Lower lobe of right lung (tissue), 2 donors: ENCODE measurements at regions not wholly inside any gene's neighbourhood (a gene's known extent, or its start where the extent isn't known, plus 50 kb on each side); places are given as distances from the start of the nearest gene placed in this dataset.

Experiments
- ATAC-seq, 2 donors: fragments of 200-7000 bp; cut with Tn5 transposase; one replicate each; pipeline ENCODE4 v1.9.1; 2020 to 2022; ENCODE audit warnings: mild to moderate bottlenecking in 2 of 2, moderate library complexity in 2 of 2
- DNase-seq: peaks from one replicate; pipeline ENCODE4 v3.0.0-alpha.2; 2020
- H3K27ac ChIP-seq: fragments of 200-600 bp; one replicate; pipeline ENCODE4 v1.8.0; 2022
- H3K27me3 ChIP-seq: fragments of 200-600 bp; one replicate; pipeline ENCODE4 v1.8.0; 2022; ENCODE audit warnings: low read depth
- H3K36me3 ChIP-seq: fragments of 200-600 bp; one replicate; pipeline ENCODE4 v1.8.0; 2022; ENCODE audit warnings: mild to moderate bottlenecking
- H3K4me1 ChIP-seq: fragments of 200-600 bp; one replicate; pipeline ENCODE4 v1.8.0; 2022
- H3K4me3 ChIP-seq: fragments of 200-600 bp; one replicate; pipeline ENCODE4 v1.8.0; 2022; ENCODE audit warnings: mild to moderate bottlenecking
- H3K9me3 ChIP-seq: fragments of 200-600 bp; one replicate; pipeline ENCODE4 v1.8.0; 2022
- intact Hi-C: fragments of 100-400 bp; cut with DNase I; formaldehyde crosslinking; loops from one replicate; pipeline ENCODE4 v1.11.0; 2022
- TF ChIP-seq, protein P1 (sequence below): fragments of 200-600 bp; IDR thresholded peaks from one replicate; pipeline ENCODE4 v1.8.0; 2022; ENCODE audit warnings: antibody characterized with exemption, mild to moderate bottlenecking
- donor health status: DM: no; HTN: yes; CAD: no; lungs with severe emphysema.

DNA sequence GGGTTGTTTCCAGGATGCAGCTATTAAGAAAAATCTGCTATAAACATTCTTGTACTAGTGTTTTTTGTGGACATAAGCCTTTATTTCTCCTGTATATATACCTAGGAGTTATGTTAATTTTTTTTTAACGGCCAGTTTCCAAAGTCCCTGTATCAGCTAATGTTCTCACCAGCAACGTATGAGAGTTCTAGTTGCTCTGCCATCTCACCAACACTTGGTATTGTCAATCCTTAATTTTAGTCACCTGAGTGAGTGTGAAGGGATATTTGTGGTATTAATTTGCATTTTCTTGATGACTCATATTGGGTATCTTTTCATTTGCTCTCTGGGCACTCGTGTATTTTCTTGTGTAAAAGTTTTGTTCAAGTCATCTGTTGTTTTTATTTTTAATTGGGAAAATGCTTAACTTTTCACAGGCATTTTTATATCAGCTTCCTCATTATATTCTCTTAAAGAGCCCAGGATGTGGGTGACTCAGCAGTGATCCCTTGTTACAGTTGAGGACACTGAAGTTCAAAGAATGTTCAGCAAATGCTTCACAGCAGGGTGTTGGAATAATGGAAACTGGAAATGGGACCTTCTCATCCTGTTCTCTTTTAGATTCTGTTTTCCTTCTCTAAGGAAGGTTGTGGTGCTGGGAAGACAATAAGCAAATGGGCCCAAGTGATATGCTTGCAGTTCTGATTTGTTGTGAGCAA, 176.3 kb upstream of the PRNP start:
- Histone ChIP-seq H3K4me1 (no peaks in the 10 kb centered on the region), H3K27ac (no peak overlapping the region), H3K36me3 (no peaks in the 10 kb centered on the region), H3K4me3 (no peak overlapping the region), H3K9me3 (peaks cover 3% of the 10 kb centered on the region), H3K27me3 (no peaks in the 10 kb centered on the region)
- ATAC-seq (no peak), DNase-seq (no peak)
- intact Hi-C loops, result no loop called here
- TF ChIP-seq, protein P1, sequence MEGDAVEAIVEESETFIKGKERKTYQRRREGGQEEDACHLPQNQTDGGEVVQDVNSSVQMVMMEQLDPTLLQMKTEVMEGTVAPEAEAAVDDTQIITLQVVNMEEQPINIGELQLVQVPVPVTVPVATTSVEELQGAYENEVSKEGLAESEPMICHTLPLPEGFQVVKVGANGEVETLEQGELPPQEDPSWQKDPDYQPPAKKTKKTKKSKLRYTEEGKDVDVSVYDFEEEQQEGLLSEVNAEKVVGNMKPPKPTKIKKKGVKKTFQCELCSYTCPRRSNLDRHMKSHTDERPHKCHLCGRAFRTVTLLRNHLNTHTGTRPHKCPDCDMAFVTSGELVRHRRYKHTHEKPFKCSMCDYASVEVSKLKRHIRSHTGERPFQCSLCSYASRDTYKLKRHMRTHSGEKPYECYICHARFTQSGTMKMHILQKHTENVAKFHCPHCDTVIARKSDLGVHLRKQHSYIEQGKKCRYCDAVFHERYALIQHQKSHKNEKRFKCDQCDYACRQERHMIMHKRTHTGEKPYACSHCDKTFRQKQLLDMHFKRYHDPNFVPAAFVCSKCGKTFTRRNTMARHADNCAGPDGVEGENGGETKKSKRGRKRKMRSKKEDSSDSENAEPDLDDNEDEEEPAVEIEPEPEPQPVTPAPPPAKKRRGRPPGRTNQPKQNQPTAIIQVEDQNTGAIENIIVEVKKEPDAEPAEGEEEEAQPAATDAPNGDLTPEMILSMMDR, result no peak

DNA sequence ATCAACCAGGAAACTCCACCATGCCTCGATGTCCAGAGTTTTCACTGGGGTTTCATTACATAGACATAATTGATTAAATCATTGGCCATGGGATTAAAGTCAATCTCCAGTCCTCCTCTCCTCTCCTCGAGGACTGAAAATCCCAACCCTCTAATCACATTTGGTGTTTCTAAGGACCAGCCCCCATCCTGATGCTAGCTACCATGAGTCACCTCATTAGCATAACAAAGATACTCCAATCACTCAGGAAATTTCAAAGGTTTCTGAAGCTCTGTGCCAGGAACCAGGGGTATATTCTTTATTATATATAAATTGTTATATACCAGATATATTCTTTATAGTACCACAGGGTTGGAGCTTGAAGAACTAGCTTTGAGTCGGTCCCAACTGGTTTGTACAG, 177.5 kb upstream of the PRNP start:
- no peak overlapping the region for H3K27ac ChIP-seq
- H3K4me3 ChIP-seq, result no peak overlapping the region
- H3K4me1 ChIP-seq, result no peaks in the 10 kb centered on the region
- no peak for DNase-seq
- no peaks in the 10 kb centered on the region for H3K36me3 ChIP-seq
- TF ChIP-seq, protein P1, result no peak
- no peaks in the 10 kb centered on the region for H3K27me3 ChIP-seq
- ATAC-seq, result no peak
- H3K9me3 ChIP-seq, result peaks cover 3% of the 10 kb centered on the region
- intact Hi-C loops, result no loop called here

DNA sequence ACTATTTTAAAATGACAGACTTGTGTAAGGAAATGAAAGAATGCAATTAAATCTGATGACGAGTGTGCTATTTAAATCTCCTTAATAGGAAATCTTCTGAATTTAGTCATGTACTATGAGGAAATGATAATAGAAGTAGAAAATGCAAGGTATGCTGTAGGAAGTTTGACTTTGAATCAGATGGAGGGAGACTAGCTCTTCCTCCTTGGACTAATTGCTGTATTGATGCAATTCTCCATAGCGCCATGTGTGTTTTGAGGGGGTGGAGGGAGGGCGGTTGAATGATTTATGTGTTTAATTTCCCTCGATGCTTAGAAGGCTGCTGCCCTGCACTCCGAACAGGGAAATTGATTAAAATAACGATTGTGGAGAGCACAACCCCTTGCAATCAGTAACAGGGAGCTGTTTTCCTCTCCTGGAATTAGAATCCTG, 179.0 kb upstream of the PRNP start:
- Histone ChIP-seq H3K27me3 (no peaks in the 10 kb centered on the region), H3K4me1 (no peaks in the 10 kb centered on the region), H3K9me3 (peaks cover 3% of the 10 kb centered on the region), H3K36me3 (no peaks in the 10 kb centered on the region), H3K4me3 (no peak overlapping the region), H3K27ac (no peak overlapping the region)
- TF ChIP-seq, protein P1, result no peak
- DNase-seq, result no peak
- intact Hi-C loops, result no loop called here
- no peak for ATAC-seq

DNA sequence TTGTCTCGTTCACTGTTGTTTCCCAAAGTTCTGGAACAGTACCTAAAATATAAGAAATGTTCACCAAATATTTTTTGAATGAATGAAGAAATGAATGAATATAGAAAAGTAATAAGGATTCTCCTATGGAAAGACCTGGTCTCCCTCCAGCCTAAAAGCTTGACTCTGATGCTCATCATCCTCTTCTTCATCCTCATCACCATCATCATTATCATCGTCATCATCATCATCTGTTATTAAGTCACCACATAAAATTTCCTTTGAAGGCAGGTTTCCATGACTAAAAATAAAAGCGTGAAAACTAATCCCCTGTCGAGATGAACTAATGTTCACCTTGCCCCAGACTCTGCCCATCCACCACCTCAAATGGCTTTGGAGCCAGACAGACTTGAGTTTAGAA, 181.4 kb upstream of the PRNP start:
- no peaks in the 10 kb centered on the region for H3K4me1 ChIP-seq
- no peak for ATAC-seq
- H3K4me3 ChIP-seq, result no peak overlapping the region
- DNase-seq, result no peak
- peaks cover 3% of the 10 kb centered on the region for H3K9me3 ChIP-seq
- intact Hi-C loops, result no loop called here
- TF ChIP-seq, protein P1, result no peak
- no peaks in the 10 kb centered on the region for H3K36me3 ChIP-seq
- no peak overlapping the region for H3K27ac ChIP-seq
- no peaks in the 10 kb centered on the region for H3K27me3 ChIP-seq

DNA sequence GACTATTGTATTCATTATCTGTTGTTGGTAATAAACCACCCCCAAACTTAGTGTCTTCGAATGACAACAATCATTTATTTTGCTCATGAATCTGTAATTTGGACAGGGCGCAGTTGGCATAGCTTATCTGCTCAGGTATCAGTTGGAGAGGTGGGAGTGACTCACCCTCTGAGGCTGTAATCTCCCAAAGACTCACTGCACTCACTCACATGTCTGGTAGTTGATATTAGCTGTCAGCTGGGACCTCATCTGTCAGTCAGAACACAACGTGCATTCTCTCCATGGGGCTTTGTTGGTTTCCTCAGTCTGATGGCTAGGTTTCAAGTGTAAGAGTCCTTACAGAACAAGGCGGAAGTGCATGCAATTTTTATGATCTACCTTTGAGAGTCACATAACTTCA, 183.5 kb upstream of the PRNP start:
- Histone ChIP-seq H3K9me3 (no peaks in the 10 kb centered on the region), H3K4me1 (no peaks in the 10 kb centered on the region), H3K27me3 (no peaks in the 10 kb centered on the region), H3K4me3 (no peak overlapping the region), H3K36me3 (no peaks in the 10 kb centered on the region), H3K27ac (no peak overlapping the region)
- intact Hi-C loops, result no loop called here
- ATAC-seq (no peak), DNase-seq (no peak)
- TF ChIP-seq, protein P1, result no peak
